Stimulated activated CD4-positive, alpha-beta T cell treated with anti-CD3 and anti-CD28 coated beads, Interleukin-4, amount 100 ng/mL, for 1 hour (primary cell): ENCODE measurements at regions not wholly inside any gene's neighbourhood (a gene's known extent, or its start where the extent isn't known, plus 50 kb on each side); places are given as distances from the start of the nearest gene placed in this dataset.

Source experiments
- DNase-seq: peaks from one replicate; pipeline ENCODE4 v3.0.0-alpha.2; 2020

GRCh38 chr17:73758245-73758644 lies 114.0 kb upstream of the SDK2 start:
- DNase-seq = no peak

- no peak for DNase-seq
These were observed 115.1 kb upstream of the SDK2 start for GRCh38 chr17:73759324-73759723.

- no peak for DNase-seq
These were observed 115.6 kb upstream of the SDK2 start for GRCh38 chr17:73759734-73760438.

GRCh38 chr17:73760439-73760758 lies 116.2 kb upstream of the SDK2 start:
- DNase-seq = no peak

GRCh38 chr17:73765824-73766563 lies 121.7 kb upstream of the SDK2 start:
- DNase-seq = no peak

GRCh38 chr17:73767696-73768095 lies 123.5 kb upstream of the SDK2 start:
- DNase-seq = no peak

- no peak for DNase-seq
These were observed 124.4 kb upstream of the SDK2 start for GRCh38 chr17:73768691-73769090.

GRCh38 chr17:73769479-73769878 lies 125.2 kb upstream of the SDK2 start:
- no peak for DNase-seq

GRCh38 chr17:73770115-73770848 lies 126.0 kb upstream of the SDK2 start:
- no peak for DNase-seq

- DNase-seq = no peak
These were observed 126.6 kb upstream of the SDK2 start for GRCh38 chr17:73770849-73771229.

- DNase-seq = no peak
These were observed 128.0 kb upstream of the SDK2 start for GRCh38 chr17:73772107-73772705.

GRCh38 chr17:73773702-73774101 lies 129.5 kb upstream of the SDK2 start:
- DNase-seq = no peak

- DNase-seq = no peak
These were observed 130.6 kb upstream of the SDK2 start for GRCh38 chr17:73774852-73775251.

- DNase-seq = no peak
These were observed 132.3 kb upstream of the SDK2 start for GRCh38 chr17:73776351-73777130.

- DNase-seq = no peak
These were observed 132.8 kb upstream of the SDK2 start for GRCh38 chr17:73777131-73777449.

- DNase-seq = no peak
These were observed 138.0 kb upstream of the SDK2 start for GRCh38 chr17:73782231-73782630.

- no peak for DNase-seq
These were observed 138.6 kb upstream of the SDK2 start for GRCh38 chr17:73782641-73783381.

- DNase-seq = no peak
These were observed 139.1 kb upstream of the SDK2 start for GRCh38 chr17:73783382-73783766.

GRCh38 chr17:73783945-73784603 lies 139.8 kb upstream of the SDK2 start:
- no peak for DNase-seq

- DNase-seq = no peak
These were observed 141.3 kb upstream of the SDK2 start for GRCh38 chr17:73785496-73785895.

- no peak for DNase-seq
These were observed 141.9 kb upstream of the SDK2 start for GRCh38 chr17:73785958-73786743.
